ENCODE measurements at regions not wholly inside any gene's neighbourhood (a gene's known extent, or its start where the extent isn't known, plus 50 kb on each side); places are given as distances from the start of the nearest gene placed in this dataset.
"Not testable (repeated sequence)": the region's sequence is repeated elsewhere in the genome, so short reads cannot be mapped to it uniquely, and the experiment has no call there.

DNA sequence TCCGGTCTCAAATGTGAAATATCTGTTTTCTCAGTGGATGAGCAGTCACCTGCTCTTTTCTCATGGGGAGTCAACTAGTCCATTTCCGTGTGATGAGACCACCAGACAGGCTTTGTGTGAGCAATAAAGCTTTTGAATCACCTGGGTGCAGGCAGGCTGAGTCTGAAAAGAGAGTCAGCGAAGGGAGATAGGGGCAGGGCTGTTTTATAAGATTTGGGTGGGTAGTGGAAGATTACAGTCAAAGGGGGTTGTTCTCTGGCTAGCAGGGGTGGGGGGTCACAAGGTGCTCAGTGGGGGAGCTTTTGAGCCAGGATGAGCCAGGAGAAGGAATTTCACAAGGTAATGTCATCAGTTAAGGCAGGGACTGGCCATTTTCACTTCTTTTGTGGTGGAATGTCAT is 176.5 kb upstream of the SERPINE2 start:
- H3K4me3 ChIP-seq (ENCODE audit: low read length); H3K9me3 ChIP-seq (ENCODE audit: low read length); DNase-seq; H4K20me1 ChIP-seq (ENCODE audit: insufficient read depth, low read depth, low read length); H3K9ac ChIP-seq (ENCODE audit: low read length); H3K27me3 ChIP-seq (ENCODE audit: low read length); H3K27ac ChIP-seq (ENCODE audit: low read length); H3K36me3 ChIP-seq (ENCODE audit: insufficient read depth, low read length); H2AFZ ChIP-seq (ENCODE audit: low read length); H3K79me2 ChIP-seq (ENCODE audit: low read length); H3K9me2 ChIP-seq (replicated peaks; ENCODE audit: insufficient read depth, low read length); H3K4me2 ChIP-seq (ENCODE audit: low read depth, low read length, poor library complexity, severe bottlenecking): not testable (repeated sequence)
- H3K4me1 ChIP-seq (ENCODE audit: low read length) = peaks cover 32% of the 10 kb centered on the region

- H3K9me3 ChIP-seq (ENCODE audit: low read length) = no peaks in the 10 kb centered on the region
- H3K9ac ChIP-seq (ENCODE audit: low read length) = no peak overlapping the region
- H4K20me1 ChIP-seq (ENCODE audit: insufficient read depth, low read depth, low read length) = no peaks in the 10 kb centered on the region
- no peak overlapping the region for H3K4me3 ChIP-seq (ENCODE audit: low read length)
- peak overlapping the region; percentile 96 for H3K27ac ChIP-seq (ENCODE audit: low read length)
- no peak overlapping the region for H3K4me2 ChIP-seq (ENCODE audit: low read depth, low read length, poor library complexity, severe bottlenecking)
- H3K27me3 ChIP-seq (ENCODE audit: low read length) = no peaks in the 10 kb centered on the region
- H3K36me3 ChIP-seq (ENCODE audit: insufficient read depth, low read length) = no peaks in the 10 kb centered on the region
- H3K4me1 ChIP-seq (ENCODE audit: low read length) = peaks cover 47% of the 10 kb centered on the region
- H2AFZ ChIP-seq (ENCODE audit: low read length) = no peak overlapping the region
- H3K79me2 ChIP-seq (ENCODE audit: low read length) = no peaks in the 10 kb centered on the region
- no peak for DNase-seq
- H3K9me2 ChIP-seq (replicated peaks; ENCODE audit: insufficient read depth, low read length) = no peaks in the 10 kb centered on the region
Observed at GRCh38 chr2:224213396-224213795, 174.3 kb upstream of the SERPINE2 start.

DNA sequence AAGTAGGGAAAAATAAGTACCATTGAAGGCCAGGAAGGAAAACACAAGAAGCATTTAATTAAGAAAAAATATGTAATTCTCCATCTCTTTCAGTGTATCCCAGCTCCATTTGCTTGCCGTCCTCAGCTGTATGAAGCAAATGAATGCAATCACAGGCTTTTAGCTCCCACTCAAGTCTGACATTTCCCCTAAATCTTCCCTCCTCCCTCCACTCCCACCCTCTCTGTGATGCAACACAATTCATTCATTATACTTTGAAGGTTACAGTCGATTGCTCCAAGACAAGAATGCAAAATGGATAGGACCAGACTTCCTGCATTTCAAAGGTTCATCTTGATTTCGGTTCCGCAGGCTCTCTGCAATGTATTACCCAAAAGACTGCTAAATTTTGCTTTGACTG is 172.7 kb upstream of the SERPINE2 start:
- Histone ChIP-seq H3K9me3 (ENCODE audit: low read length) (no peaks in the 10 kb centered on the region), H3K36me3 (ENCODE audit: insufficient read depth, low read length) (no peaks in the 10 kb centered on the region), H3K4me2 (ENCODE audit: low read depth, low read length, poor library complexity, severe bottlenecking) (peak overlapping the region; percentile 71), H3K79me2 (ENCODE audit: low read length) (no peaks in the 10 kb centered on the region), H3K9ac (ENCODE audit: low read length) (peak overlapping the region; percentile 57), H3K4me1 (ENCODE audit: low read length) (peaks cover 47% of the 10 kb centered on the region), H3K27me3 (ENCODE audit: low read length) (no peaks in the 10 kb centered on the region), H3K9me2 (replicated peaks; ENCODE audit: insufficient read depth, low read length) (no peaks in the 10 kb centered on the region), H2AFZ (ENCODE audit: low read length) (peak overlapping the region; percentile 40), H4K20me1 (ENCODE audit: insufficient read depth, low read depth, low read length) (no peaks in the 10 kb centered on the region), H3K27ac (ENCODE audit: low read length) (peak overlapping the region; percentile 96), H3K4me3 (ENCODE audit: low read length) (peak overlapping the region; percentile 23; the same call in 1 of the 2 replicates)
- DNase-seq = peak; percentile 91

DNA sequence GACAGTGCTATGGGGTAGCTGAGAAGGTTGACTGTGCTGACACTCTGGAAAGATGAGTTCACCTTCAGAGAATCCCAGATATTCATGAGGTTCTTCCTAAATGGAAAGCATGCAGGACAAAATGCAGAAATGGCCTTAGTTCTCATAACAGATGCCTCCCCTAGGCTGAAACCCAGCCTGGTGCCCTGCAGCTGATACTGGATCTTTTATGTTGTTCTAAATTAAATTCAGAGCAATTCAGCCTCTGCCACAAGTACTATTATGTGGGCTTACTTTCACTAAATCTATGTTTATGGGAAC is 172.0 kb upstream of the SERPINE2 start:
- peak overlapping the region; percentile 96 for H3K27ac ChIP-seq (ENCODE audit: low read length)
- peak overlapping the region; percentile 23; the same call in 1 of the 2 replicates for H3K4me3 ChIP-seq (ENCODE audit: low read length)
- no peak for DNase-seq
- H3K9me3 ChIP-seq (ENCODE audit: low read length) = no peaks in the 10 kb centered on the region
- H3K79me2 ChIP-seq (ENCODE audit: low read length) = no peaks in the 10 kb centered on the region
- peaks cover 47% of the 10 kb centered on the region for H3K4me1 ChIP-seq (ENCODE audit: low read length)
- peak overlapping the region; percentile 57 for H3K9ac ChIP-seq (ENCODE audit: low read length)
- no peaks in the 10 kb centered on the region for H3K36me3 ChIP-seq (ENCODE audit: insufficient read depth, low read length)
- no peaks in the 10 kb centered on the region for H3K27me3 ChIP-seq (ENCODE audit: low read length)
- H3K9me2 ChIP-seq (replicated peaks; ENCODE audit: insufficient read depth, low read length) = no peaks in the 10 kb centered on the region
- no peak overlapping the region for H2AFZ ChIP-seq (ENCODE audit: low read length)
- H3K4me2 ChIP-seq (ENCODE audit: low read depth, low read length, poor library complexity, severe bottlenecking) = peak overlapping the region; percentile 71
- no peaks in the 10 kb centered on the region for H4K20me1 ChIP-seq (ENCODE audit: insufficient read depth, low read depth, low read length)

DNA sequence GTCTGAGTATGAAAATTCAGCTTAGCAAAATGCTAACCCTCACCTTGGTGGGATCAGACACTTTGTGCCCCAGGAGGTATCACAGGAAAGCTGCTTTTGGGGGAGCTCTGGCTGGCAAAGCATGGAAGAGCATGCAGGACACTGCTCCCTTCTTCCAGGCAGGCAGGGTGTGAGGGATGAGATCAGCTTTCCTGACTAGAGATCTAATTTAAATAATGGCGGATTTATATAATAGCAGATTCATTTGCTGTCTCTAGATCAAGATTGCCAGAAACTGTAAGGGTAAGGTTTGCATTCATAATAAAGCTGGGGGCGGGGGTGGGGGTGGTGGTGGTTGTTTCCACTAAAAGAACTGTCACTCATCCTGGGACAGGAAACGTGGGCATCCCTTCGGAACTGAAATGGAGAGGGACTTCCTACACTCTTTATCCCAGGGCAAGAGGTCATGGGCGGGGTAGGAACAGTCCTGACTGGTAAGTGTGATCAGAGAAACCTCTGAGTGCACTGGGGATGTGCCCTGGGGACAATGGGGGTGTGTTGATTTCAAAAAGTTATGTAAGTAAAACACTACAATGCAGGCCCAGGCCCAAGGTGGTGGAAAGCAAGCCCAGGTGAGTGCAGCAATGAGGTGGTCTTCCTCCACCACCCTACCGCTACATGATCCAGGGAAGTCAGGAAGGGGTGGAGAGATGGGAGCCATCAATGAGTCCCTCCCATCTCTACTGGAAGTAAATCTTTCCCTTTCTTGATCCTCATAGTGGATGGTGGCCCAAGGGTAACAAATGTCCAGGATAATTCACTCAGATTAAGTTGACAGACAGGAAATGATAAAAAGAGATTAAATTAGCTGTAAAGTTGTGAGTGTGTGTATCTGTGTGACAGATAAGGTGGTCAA is 171.4 kb upstream of the SERPINE2 start:
- no peaks in the 10 kb centered on the region for H3K9me3 ChIP-seq (ENCODE audit: low read length)
- no peaks in the 10 kb centered on the region for H3K36me3 ChIP-seq (ENCODE audit: insufficient read depth, low read length)

GRCh38 chr2:224209555-224210285 is 170.6 kb upstream of the SERPINE2 start:
- no peaks in the 10 kb centered on the region for H3K9me3 ChIP-seq (ENCODE audit: low read length)
- no peaks in the 10 kb centered on the region for H3K79me2 ChIP-seq (ENCODE audit: low read length)
- H3K4me2 ChIP-seq (ENCODE audit: low read depth, low read length, poor library complexity, severe bottlenecking) = no peak overlapping the region
- peak overlapping the region; percentile 38; the same call in 1 of the 2 replicates for H3K27ac ChIP-seq (ENCODE audit: low read length)
- no peak overlapping the region for H2AFZ ChIP-seq (ENCODE audit: low read length)
- no peak overlapping the region for H3K4me3 ChIP-seq (ENCODE audit: low read length)
- H4K20me1 ChIP-seq (ENCODE audit: insufficient read depth, low read depth, low read length) = no peaks in the 10 kb centered on the region
- no peaks in the 10 kb centered on the region for H3K27me3 ChIP-seq (ENCODE audit: low read length)
- H3K4me1 ChIP-seq (ENCODE audit: low read length) = peaks cover 47% of the 10 kb centered on the region
- H3K9me2 ChIP-seq (replicated peaks; ENCODE audit: insufficient read depth, low read length) = no peaks in the 10 kb centered on the region; the same call in 1 of the 2 replicates
- H3K36me3 ChIP-seq (ENCODE audit: insufficient read depth, low read length) = no peaks in the 10 kb centered on the region
- DNase-seq = no peak
- no peak overlapping the region for H3K9ac ChIP-seq (ENCODE audit: low read length)

More for the DNA sequence above, 171.4 kb upstream of the SERPINE2 start:
- H3K27ac ChIP-seq (ENCODE audit: low read length) = peak overlapping the region; percentile 96
- peak; percentile 48 for DNase-seq
- H3K9ac ChIP-seq (ENCODE audit: low read length) = peak overlapping the region; percentile 57
- no peaks in the 10 kb centered on the region for H3K9me2 ChIP-seq (replicated peaks; ENCODE audit: insufficient read depth, low read length)
- H4K20me1 ChIP-seq (ENCODE audit: insufficient read depth, low read depth, low read length) = no peaks in the 10 kb centered on the region
- no peaks in the 10 kb centered on the region for H3K79me2 ChIP-seq (ENCODE audit: low read length)
- no peak overlapping the region for H2AFZ ChIP-seq (ENCODE audit: low read length)
- peak overlapping the region; percentile 23; the same call in 1 of the 2 replicates for H3K4me3 ChIP-seq (ENCODE audit: low read length)
- peak overlapping the region; percentile 71 for H3K4me2 ChIP-seq (ENCODE audit: low read depth, low read length, poor library complexity, severe bottlenecking)
- H3K27me3 ChIP-seq (ENCODE audit: low read length) = no peaks in the 10 kb centered on the region
- H3K4me1 ChIP-seq (ENCODE audit: low read length) = peaks cover 47% of the 10 kb centered on the region

DNA sequence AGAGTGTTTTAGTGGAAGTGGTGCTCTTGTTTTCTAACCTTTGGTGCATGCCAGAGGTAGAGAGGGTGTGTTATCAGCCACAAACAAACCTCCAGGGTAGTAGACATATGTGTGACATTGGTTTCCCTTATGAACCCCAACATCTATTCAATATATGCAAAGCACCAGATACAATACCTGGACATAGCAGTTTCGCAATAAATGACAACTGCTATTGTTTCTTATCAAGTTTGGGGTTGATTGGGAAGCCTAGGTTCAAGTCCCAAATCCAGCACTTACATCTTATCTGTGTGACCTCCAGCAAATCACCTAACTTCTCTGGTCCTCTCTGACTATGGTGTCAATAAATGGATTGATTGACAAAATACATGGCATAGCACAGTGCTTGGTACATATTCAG is 169.4 kb upstream of the SERPINE2 start:
- Histone ChIP-seq H3K4me2 (ENCODE audit: low read depth, low read length, poor library complexity, severe bottlenecking) (no peak overlapping the region), H3K79me2 (ENCODE audit: low read length) (no peaks in the 10 kb centered on the region), H3K4me1 (ENCODE audit: low read length) (peaks cover 43% of the 10 kb centered on the region), H3K9me3 (ENCODE audit: low read length) (no peaks in the 10 kb centered on the region), H3K36me3 (ENCODE audit: insufficient read depth, low read length) (no peaks in the 10 kb centered on the region), H3K9ac (ENCODE audit: low read length) (no peak overlapping the region), H3K4me3 (ENCODE audit: low read length) (no peak overlapping the region), H2AFZ (ENCODE audit: low read length) (no peak overlapping the region), H4K20me1 (ENCODE audit: insufficient read depth, low read depth, low read length) (no peaks in the 10 kb centered on the region), H3K9me2 (replicated peaks; ENCODE audit: insufficient read depth, low read length) (no peaks in the 10 kb centered on the region; the same call in 1 of the 2 replicates), H3K27ac (ENCODE audit: low read length) (no peak overlapping the region), H3K27me3 (ENCODE audit: low read length) (no peaks in the 10 kb centered on the region)
- DNase-seq = no peak

DNA sequence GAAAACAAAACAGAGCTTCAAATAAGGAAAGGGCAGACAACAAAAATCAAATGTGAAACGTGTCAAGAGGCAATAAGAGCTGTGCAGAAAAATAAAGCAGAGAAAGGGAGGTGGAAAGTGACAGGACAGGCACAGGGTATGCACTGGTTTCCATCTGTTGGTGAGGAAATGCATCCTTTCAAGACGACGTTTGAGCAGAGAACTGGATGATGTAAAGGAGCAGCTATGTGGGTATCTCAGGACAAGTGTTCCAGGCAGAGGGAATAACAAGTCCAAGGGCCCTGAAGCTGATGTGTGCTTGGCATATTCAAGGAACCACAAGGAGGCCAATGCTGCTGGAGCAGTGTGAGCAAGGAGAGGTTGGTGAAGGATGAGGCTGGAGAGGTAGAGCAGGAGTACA is 168.9 kb upstream of the SERPINE2 start:
- Histone ChIP-seq H3K4me2 (ENCODE audit: low read depth, low read length, poor library complexity, severe bottlenecking) (no peak overlapping the region), H3K4me1 (ENCODE audit: low read length) (peaks cover 39% of the 10 kb centered on the region), H3K27me3 (ENCODE audit: low read length) (no peaks in the 10 kb centered on the region), H3K9me3 (ENCODE audit: low read length) (no peaks in the 10 kb centered on the region), H2AFZ (ENCODE audit: low read length) (no peak overlapping the region), H3K4me3 (ENCODE audit: low read length) (no peak overlapping the region), H3K9ac (ENCODE audit: low read length) (no peak overlapping the region), H3K79me2 (ENCODE audit: low read length) (no peaks in the 10 kb centered on the region), H4K20me1 (ENCODE audit: insufficient read depth, low read depth, low read length) (no peaks in the 10 kb centered on the region), H3K9me2 (replicated peaks; ENCODE audit: insufficient read depth, low read length) (no peaks in the 10 kb centered on the region; the same call in 1 of the 2 replicates), H3K36me3 (ENCODE audit: insufficient read depth, low read length) (no peaks in the 10 kb centered on the region), H3K27ac (ENCODE audit: low read length) (no peak overlapping the region)
- no peak for DNase-seq
